AG04449 (cell line): ENCODE measurements at regions not wholly inside any gene's neighbourhood (a gene's known extent, or its start where the extent isn't known, plus 50 kb on each side); places are given as distances from the start of the nearest gene placed in this dataset.

ENCODE experiments used
- CTCF ChIA-PET: fragments of 350-600 bp; formaldehyde crosslinking; extraction: SDS; loops from one replicate; lab custom pipeline; 2021; ENCODE audit warnings: antibody characterized with exemption; lab: Yijun Ruan, JAX
- POLR2A ChIA-PET: fragments of 400-600, 350-600 bp; formaldehyde crosslinking; extraction: SDS; loops from one replicate; lab custom pipeline; 2020; ENCODE audit warnings: antibody characterized with exemption, inconsistent platforms; lab: Yijun Ruan, JAX
- DNase-seq: peaks from one replicate; pipeline ENCODE4 v3.0.0-alpha.2; 2010; ENCODE audit warnings: low read depth, low spot score
- H3K4me3 ChIP-seq: 2 replicates; pipeline ENCODE4 v1.5.1; 2011; ENCODE audit warnings: low read depth, mild to moderate bottlenecking, control low read depth, low read length
- TF ChIP-seq, protein P1 (sequence below): IDR thresholded peaks from one replicate; pipeline ENCODE4 v1.5.1; 2011; ENCODE audit warnings: mild to moderate bottlenecking, moderate library complexity, low read length, control low read depth, inconsistent platforms; ENCODE audit not compliant: insufficient read depth; ENCODE audit errors: missing control alignments

GRCh38 chr22:27558658-27559371 lies 242.7 kb downstream of the MN1 start:
- CTCF ChIA-PET: interaction anchor here (1.7 kb wide), 1 partner anchor 19 kb away, joined by 3 read pairs; no protein-coding TSS in a partner anchor
- DNase-seq: no peak
- TF ChIP-seq, protein P1, sequence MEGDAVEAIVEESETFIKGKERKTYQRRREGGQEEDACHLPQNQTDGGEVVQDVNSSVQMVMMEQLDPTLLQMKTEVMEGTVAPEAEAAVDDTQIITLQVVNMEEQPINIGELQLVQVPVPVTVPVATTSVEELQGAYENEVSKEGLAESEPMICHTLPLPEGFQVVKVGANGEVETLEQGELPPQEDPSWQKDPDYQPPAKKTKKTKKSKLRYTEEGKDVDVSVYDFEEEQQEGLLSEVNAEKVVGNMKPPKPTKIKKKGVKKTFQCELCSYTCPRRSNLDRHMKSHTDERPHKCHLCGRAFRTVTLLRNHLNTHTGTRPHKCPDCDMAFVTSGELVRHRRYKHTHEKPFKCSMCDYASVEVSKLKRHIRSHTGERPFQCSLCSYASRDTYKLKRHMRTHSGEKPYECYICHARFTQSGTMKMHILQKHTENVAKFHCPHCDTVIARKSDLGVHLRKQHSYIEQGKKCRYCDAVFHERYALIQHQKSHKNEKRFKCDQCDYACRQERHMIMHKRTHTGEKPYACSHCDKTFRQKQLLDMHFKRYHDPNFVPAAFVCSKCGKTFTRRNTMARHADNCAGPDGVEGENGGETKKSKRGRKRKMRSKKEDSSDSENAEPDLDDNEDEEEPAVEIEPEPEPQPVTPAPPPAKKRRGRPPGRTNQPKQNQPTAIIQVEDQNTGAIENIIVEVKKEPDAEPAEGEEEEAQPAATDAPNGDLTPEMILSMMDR: no peak
- no peak overlapping the region for H3K4me3 ChIP-seq
- POLR2A ChIA-PET: no interaction called here

DNA sequence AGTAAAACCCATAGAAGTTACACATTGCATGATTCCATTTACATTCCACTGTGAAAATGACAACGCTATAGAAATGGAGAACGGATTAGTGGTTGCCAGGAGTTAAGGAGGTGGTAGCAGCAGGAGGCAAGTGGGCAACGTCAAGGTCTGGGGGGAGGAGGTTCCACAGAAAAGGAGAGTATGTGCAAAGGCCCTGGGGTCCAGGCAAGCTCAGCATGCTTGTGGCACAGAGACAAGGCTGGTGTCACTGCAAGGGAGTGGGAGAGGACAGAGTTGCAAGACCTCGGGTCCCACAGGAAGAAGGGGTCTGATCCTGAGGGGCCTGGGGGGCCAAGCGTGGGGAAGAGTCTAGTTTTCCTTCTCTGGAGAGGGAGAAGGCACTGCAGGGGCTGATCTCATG lies 240.8 kb downstream of the MN1 start:
- TF ChIP-seq, protein P1: no peak
- CTCF ChIA-PET: no interaction called here
- no peak overlapping the region for H3K4me3 ChIP-seq
- no peak for DNase-seq
- POLR2A ChIA-PET: no interaction called here

- TF ChIP-seq, protein P1: no peak
- ChIA-PET CTCF (no interaction called here), POLR2A (no interaction called here)
- no peak overlapping the region for H3K4me3 ChIP-seq
- no peak for DNase-seq
Measured at GRCh38 chr22:27561286-27561904, 240.2 kb downstream of the MN1 start.

GRCh38 chr22:27564806-27565205 lies 236.8 kb downstream of the MN1 start:
- TF ChIP-seq, protein P1: no peak
- ChIA-PET CTCF (interaction anchor here (1.2 kb wide), 1 partner anchor 12 kb away, joined by 3 read pairs; no protein-coding TSS in a partner anchor), POLR2A (no interaction called here)
- no peak overlapping the region for H3K4me3 ChIP-seq
- DNase-seq: no peak

GRCh38 chr22:27566602-27567001 lies 235.0 kb downstream of the MN1 start:
- no peak overlapping the region for H3K4me3 ChIP-seq
- CTCF ChIA-PET: interaction anchor here (1.5 kb wide), 1 partner anchor 10 kb away, joined by 4 read pairs; no protein-coding TSS in a partner anchor
- POLR2A ChIA-PET: no interaction called here
- DNase-seq: no peak
- TF ChIP-seq, protein P1: no peak

GRCh38 chr22:27568265-27568664 lies 233.3 kb downstream of the MN1 start:
- DNase-seq: no peak
- ChIA-PET POLR2A (no interaction called here), CTCF (no interaction called here)
- no peak overlapping the region for H3K4me3 ChIP-seq
- TF ChIP-seq, protein P1: no peak
